H1 (cell line): ENCODE measurements at regions not wholly inside any gene's neighbourhood (a gene's known extent, or its start where the extent isn't known, plus 50 kb on each side); places are given as distances from the start of the nearest gene placed in this dataset.

Experiments used
- CTCF ChIA-PET: fragments of 300-600 bp; sonication (Branson Sonifier 250); formaldehyde crosslinking; loops from one replicate; lab custom pipeline; 2021; ENCODE audit not compliant: partially characterized antibody; lab: Charles Lee
- POLR2A ChIA-PET: fragments of 300-600 bp; sonication (Branson Sonifier 250); formaldehyde crosslinking; loops from one replicate; lab custom pipeline; 2021; ENCODE audit warnings: inconsistent platforms; ENCODE audit not compliant: partially characterized antibody; lab: Charles Lee
- DNase-seq, 2 experiments: peaks; one replicate each; pipeline versions ENCODE4 v3.0.0 to v3.0.0-alpha.2; 2010 to 2022; ENCODE audit warnings: low spot score in 2 of 2, low read depth in 1 of 2, mixed read lengths in 1 of 2
- FAIRE-seq: peaks from 2 replicates; lab custom pipeline; 2011; peaks lifted over from hg19 to GRCh38; lab: Jason Lieb, UNC
- H2AFZ ChIP-seq: 2 replicates; pipeline ENCODE4 v1.8.1; 2012; ENCODE audit warnings: low read length, inconsistent platforms
- H2AK5ac ChIP-seq: 2 replicates; pipeline ENCODE4 v1.6.1; 2013; ENCODE audit warnings: low read depth, low read length
- H2BK120ac ChIP-seq: replicated peaks from 2 replicates; pipeline ENCODE3; 2013; ENCODE audit warnings: low read depth, low read length, inconsistent platforms
- H2BK12ac ChIP-seq: 2 replicates; pipeline ENCODE4 v1.6.1; 2013; ENCODE audit warnings: low read depth, low read length
- H2BK15ac ChIP-seq: 2 replicates; pipeline ENCODE4 v1.6.1; 2013; ENCODE audit warnings: low read length
- H2BK20ac ChIP-seq: 2 replicates; pipeline ENCODE4 v1.6.1; 2013; ENCODE audit warnings: low read length
- H2BK5ac ChIP-seq: 2 replicates; pipeline ENCODE4 v1.6.1; 2013; ENCODE audit warnings: low read depth, low read length
- H3K14ac ChIP-seq: 2 replicates; pipeline ENCODE4 v1.6.1; 2013; ENCODE audit warnings: inconsistent platforms; ENCODE audit not compliant: insufficient read length
- H3K18ac ChIP-seq: 2 replicates; pipeline ENCODE4 v1.6.1; 2013; ENCODE audit warnings: low read length; ENCODE audit errors: extremely low read depth
- H3K23ac ChIP-seq: 2 replicates; pipeline ENCODE4 v1.6.1; 2013; ENCODE audit warnings: inconsistent platforms; ENCODE audit not compliant: insufficient read length
- H3K23me2 ChIP-seq: 2 replicates; pipeline ENCODE4 v1.6.1; 2013; ENCODE audit warnings: low read depth, low read length
- H3K27ac ChIP-seq: 2 replicates; pipeline ENCODE4 v1.6.1; 2011; ENCODE audit warnings: low read depth, low read length, inconsistent platforms
- H3K27me3 ChIP-seq, 4 experiments: replicated peaks in 1 of 4; 1 replicate in 1 of 4; 2 replicates in 3 of 4; pipeline versions ENCODE4 v1.6.1 to v1.8.1; 2011 to 2013; ENCODE audit warnings: low read length in 3 of 4, mild to moderate bottlenecking in 3 of 4, inconsistent platforms in 2 of 4, mixed read lengths in 2 of 4, moderate library complexity in 1 of 4; ENCODE audit not compliant: control insufficient read depth in 3 of 4, insufficient read depth in 3 of 4; ENCODE audit errors: extremely low read depth in 1 of 4
- H3K36me3 ChIP-seq, 4 experiments: 2 replicates each; pipeline versions ENCODE4 v1.6.1 to v1.8.1; 2011 to 2013; ENCODE audit warnings: mild to moderate bottlenecking in 4 of 4, low read length in 3 of 4, moderate library complexity in 2 of 4, control low read depth in 1 of 4, inconsistent platforms in 1 of 4; ENCODE audit not compliant: insufficient read depth in 4 of 4, control insufficient read depth in 2 of 4
- H3K4ac ChIP-seq: replicated peaks from 2 replicates; pipeline ENCODE3; 2013; ENCODE audit warnings: low read length, low read depth, mixed read lengths, inconsistent platforms; ENCODE audit not compliant: insufficient read length
- H3K4me1 ChIP-seq, 4 experiments: replicated peaks in 1 of 4; 1 replicate in 1 of 4; 2 replicates in 3 of 4; pipeline versions ENCODE4 v1.6.1 to v1.8.1; 2011 to 2013; ENCODE audit warnings: low read length in 3 of 4, inconsistent platforms in 2 of 4, mixed read lengths in 1 of 4; ENCODE audit not compliant: insufficient read depth in 4 of 4, control insufficient read depth in 3 of 4
- H3K4me2 ChIP-seq, 2 experiments: 2 replicates each; pipeline versions ENCODE4 v1.6.1 to v1.8.1; 2011 to 2013; ENCODE audit warnings: low read depth in 2 of 2, low read length in 2 of 2, control low read depth in 1 of 2, inconsistent platforms in 1 of 2, mild to moderate bottlenecking in 1 of 2; ENCODE audit not compliant: insufficient read depth in 1 of 2
- H3K4me3 ChIP-seq, 4 experiments: fragments of 200-600, 300-600 bp in 1 of 4; sonication (generic), shearing (Covaris generic), sonication (Bioruptor Twin) in 1 of 4; 2 replicates each; pipeline versions ENCODE4 v1.5.1 to v1.8.1; 2011 to 2016; ENCODE audit warnings: low read length in 4 of 4, low read depth in 3 of 4, control low read depth in 2 of 4, inconsistent platforms in 2 of 4, mild to moderate bottlenecking in 2 of 4, mixed read lengths in 1 of 4, moderate library complexity in 1 of 4; ENCODE audit not compliant: insufficient read depth in 2 of 4; ENCODE audit errors: extremely low read depth in 1 of 4
- H3K56ac ChIP-seq: replicated peaks from 2 replicates; pipeline ENCODE3; 2013; ENCODE audit warnings: low read depth, mild to moderate bottlenecking, mixed read lengths, low read length, inconsistent platforms; ENCODE audit not compliant: insufficient read length
- H3K79me1 ChIP-seq: 2 replicates; pipeline ENCODE4 v1.6.1; 2013; ENCODE audit warnings: low read depth, low read length, control low read depth
- H3K79me2 ChIP-seq, 2 experiments: 2 replicates each; pipeline versions ENCODE4 v1.6.1 to v1.8.1; 2012 to 2013; ENCODE audit warnings: low read length in 2 of 2, mild to moderate bottlenecking in 2 of 2, inconsistent platforms in 1 of 2; ENCODE audit not compliant: insufficient read depth in 2 of 2, control insufficient read depth in 1 of 2
- H3K9ac ChIP-seq, 4 experiments: replicated peaks in 1 of 4; 1 replicate in 1 of 4; 2 replicates in 3 of 4; pipeline versions ENCODE4 v1.6.1 to v1.8.1; 2011 to 2013; ENCODE audit warnings: low read depth in 3 of 4, low read length in 3 of 4, control low read depth in 2 of 4, mild to moderate bottlenecking in 2 of 4, moderate library complexity in 2 of 4, inconsistent platforms in 1 of 4; ENCODE audit errors: extremely low read depth in 1 of 4
- H3K9me3 ChIP-seq, 2 experiments: 2 replicates each; pipeline versions ENCODE4 v1.6.1 to v1.8.1; 2012 to 2013; ENCODE audit warnings: mild to moderate bottlenecking in 2 of 2, moderate library complexity in 2 of 2, control low read depth in 1 of 2, inconsistent platforms in 1 of 2, low read depth in 1 of 2, low read length in 1 of 2, mixed read lengths in 1 of 2; ENCODE audit not compliant: insufficient read depth in 2 of 2
- H4K20me1 ChIP-seq, 2 experiments: replicated peaks in 1 of 2; 2 replicates each; pipeline versions ENCODE3 to v1.8.1; 2011 to 2013; ENCODE audit warnings: inconsistent platforms in 2 of 2, low read length in 2 of 2, mild to moderate bottlenecking in 1 of 2; ENCODE audit not compliant: insufficient read depth in 2 of 2, control insufficient read depth in 1 of 2
- H4K5ac ChIP-seq: 2 replicates; pipeline ENCODE4 v1.6.1; 2013; ENCODE audit warnings: low read length, low read depth, mixed read lengths, inconsistent platforms; ENCODE audit not compliant: insufficient read length
- H4K8ac ChIP-seq: 2 replicates; pipeline ENCODE4 v1.8.0; 2013; ENCODE audit warnings: mild to moderate bottlenecking, moderate library complexity, low read length, inconsistent platforms; ENCODE audit not compliant: insufficient read depth; ENCODE audit errors: extremely low read depth
- H4K91ac ChIP-seq: replicated peaks from 2 replicates; pipeline ENCODE3; 2013; ENCODE audit warnings: low read length, mixed read lengths, inconsistent platforms; ENCODE audit not compliant: insufficient read length
- CTBP2 ChIP-seq: IDR thresholded peaks from 2 replicates; pipeline ENCODE4 v1.7.0; 2011; ENCODE audit warnings: borderline replicate concordance, mild to moderate bottlenecking, moderate library complexity, mixed read lengths, low read length; ENCODE audit not compliant: insufficient read depth, insufficient read length
- KDM4A ChIP-seq: IDR thresholded peaks from one replicate; pipeline ENCODE4 v1.7.1; 2012; ENCODE audit warnings: low read depth, mild to moderate bottlenecking, moderate library complexity, low read length, inconsistent platforms; ENCODE audit not compliant: severe bottlenecking
- POU5F1 ChIP-seq: IDR thresholded peaks from 2 replicates; pipeline ENCODE4 v1.6.1; 2011; ENCODE audit warnings: low read depth, mild to moderate bottlenecking, low read length, moderate library complexity
- RAD21 ChIP-seq, 2 experiments: IDR thresholded peaks in 1 of 2; conservative IDR thresholded peaks in 1 of 2; 2 replicates each; pipeline ENCODE4 v1.6.1; 2011; ENCODE audit warnings: low read depth in 2 of 2, low read length in 2 of 2, improper control_type of control experiment in 1 of 2, inconsistent platforms in 1 of 2, mild to moderate bottlenecking in 1 of 2, moderate library complexity in 1 of 2
- TAF1 ChIP-seq: IDR thresholded peaks from 2 replicates; pipeline ENCODE4 v1.6.1; 2011; ENCODE audit warnings: mild to moderate bottlenecking, low read depth, low read length
- TCF12 ChIP-seq: IDR thresholded peaks from 2 replicates; pipeline ENCODE4 v1.6.1; 2011; ENCODE audit warnings: low read depth, mild to moderate bottlenecking, low read length
- ZNF274 ChIP-seq: IDR thresholded peaks from 2 replicates; pipeline ENCODE4 v1.7.0; 2012; ENCODE audit warnings: low read length, borderline replicate concordance; ENCODE audit errors: extremely low read depth
- WGBS, 2 experiments: shearing (Covaris generic) in 1 of 2; methylation state at CpG; one replicate each; pipeline versions ENCODE4 v1.1.6 to v1.1.7; 2013 to 2015; ENCODE audit warnings: low lambda C conversion rate in 2 of 2, mixed read lengths in 2 of 2, inconsistent platforms in 1 of 2, low coverage in 1 of 2, missing lambda C conversion rate in 1 of 2; ENCODE audit not compliant: insufficient replicate concordance in 2 of 2, insufficient coverage in 1 of 2, insufficient read length in 1 of 2; ENCODE audit errors: extremely low coverage in 1 of 2, missing lambda C conversion rate in 1 of 2; 5-methylcytosine and 5-hydroxymethylcytosine counted together

- CTCF ChIA-PET, result interaction anchor here (0.7 to 1.5 kb wide), 2 partner anchors 32 to 64 kb away, joined by 3 read pairs; no protein-coding TSS in a partner anchor
- Histone ChIP-seq H3K23ac (no peak overlapping the region), H3K27ac (no peak overlapping the region), H4K20me1 (no peaks in the 10 kb centered on the region), H2BK12ac (no peak overlapping the region), H3K4me1 (no peaks in the 10 kb centered on the region), H3K23me2 (no peaks in the 10 kb centered on the region), H2AFZ (no peak overlapping the region), H3K79me1 (no peaks in the 10 kb centered on the region), H3K18ac (no peak overlapping the region), H3K4me2 (no peak overlapping the region), H3K4me3 (no peak overlapping the region), H2BK5ac (no peak overlapping the region), H3K14ac (no peak overlapping the region), H4K5ac (no peak overlapping the region), H2BK20ac (no peak overlapping the region), H2BK15ac (no peak overlapping the region), H3K36me3 (no peaks in the 10 kb centered on the region), H3K4ac (no peak overlapping the region), H2AK5ac (no peak overlapping the region), H4K91ac (no peak overlapping the region), H3K9ac (no peak overlapping the region), H3K56ac (no peak overlapping the region), H3K27me3 (no peaks in the 10 kb centered on the region; a peak in 1 of 7 replicates), H3K79me2 (no peaks in the 10 kb centered on the region), H2BK120ac (no peak overlapping the region), H3K9me3 (no peaks in the 10 kb centered on the region), H4K8ac (no peak overlapping the region)
- TF ChIP-seq KDM4A (no peak), TAF1 (no peak), POU5F1 (no peak), ZNF274 (no peak), CTBP2 (no peak), TCF12 (no peak), RAD21 (IDR thresholded peaks at IDR 0.05 in 1 of 2, conservative IDR thresholded peaks at IDR 0.05 in 1 of 2; ENCODE audit: low read depth in 2 of 2, low read length in 2 of 2) (no peak)
- 84% methylated on average over 6 of the region's 6 CpGs; no CpG with 5 or more reads in 1 of the 2 experiments for WGBS, 2 experiments
- POLR2A ChIA-PET, result no interaction called here
- DNase-seq (no peak), FAIRE-seq (no peak)
Measured at GRCh38 chr5:109612278-109612905, 77.3 kb upstream of the MAN2A1 start.
